GM06990 (cell line): ENCODE measurements at regions not wholly inside any gene's neighbourhood (a gene's known extent, or its start where the extent isn't known, plus 50 kb on each side); places are given as distances from the start of the nearest gene placed in this dataset.

ENCODE experiments used
- DNase-seq: peaks from one replicate; pipeline ENCODE4 v3.0.0-alpha.2; 2011; ENCODE audit not compliant: insufficient read length; ENCODE audit errors: extremely low read depth
- H3K27me3 ChIP-seq: replicated peaks from 2 replicates; pipeline ENCODE4 v1.6.0; 2011; ENCODE audit warnings: low read length; ENCODE audit not compliant: control insufficient read depth, insufficient read depth
- H3K36me3 ChIP-seq: 2 replicates; pipeline ENCODE4 v1.5.1; 2011; ENCODE audit warnings: low read length; ENCODE audit not compliant: control insufficient read depth, insufficient read depth
- H3K4me3 ChIP-seq: replicated peaks from 2 replicates; pipeline ENCODE4 v1.5.1; 2011; ENCODE audit warnings: low read depth, mild to moderate bottlenecking, control low read depth, low read length
- CTCF ChIP-seq: IDR thresholded peaks from 2 replicates; pipeline ENCODE4 v1.5.1; 2011; ENCODE audit warnings: low read length, control low read depth, mild to moderate bottlenecking, inconsistent platforms; ENCODE audit not compliant: insufficient read depth, poor library complexity, severe bottlenecking

- TF ChIP-seq CTCF: no peak
- no peaks in the 10 kb centered on the region for H3K36me3 ChIP-seq
- DNase-seq: no peak
- H3K4me3 ChIP-seq: no peak overlapping the region
- H3K27me3 ChIP-seq: no peaks in the 10 kb centered on the region
These were observed 1260.9 kb upstream of the NRXN1 start for GRCh38 chr2:52292801-52293200.

GRCh38 chr2:52289741-52290140 is 1257.8 kb upstream of the NRXN1 start:
- no peaks in the 10 kb centered on the region for H3K27me3 ChIP-seq
- H3K4me3 ChIP-seq: no peak overlapping the region
- no peak for DNase-seq
- H3K36me3 ChIP-seq: no peaks in the 10 kb centered on the region
- TF ChIP-seq CTCF: no peak

GRCh38 chr2:52288596-52288995 is 1256.7 kb upstream of the NRXN1 start:
- DNase-seq: no peak
- no peaks in the 10 kb centered on the region for H3K36me3 ChIP-seq
- TF ChIP-seq CTCF: no peak
- no peak overlapping the region for H3K4me3 ChIP-seq
- no peaks in the 10 kb centered on the region for H3K27me3 ChIP-seq

GRCh38 chr2:52269696-52270485 is 1238.0 kb upstream of the NRXN1 start:
- Histone ChIP-seq H3K4me3 (no peak overlapping the region), H3K27me3 (no peaks in the 10 kb centered on the region), H3K36me3 (no peaks in the 10 kb centered on the region)
- DNase-seq: no peak
- TF ChIP-seq CTCF: no peak

- TF ChIP-seq CTCF: no peak
- no peak overlapping the region for H3K4me3 ChIP-seq
- no peak for DNase-seq
- H3K36me3 ChIP-seq: no peaks in the 10 kb centered on the region
- H3K27me3 ChIP-seq: no peaks in the 10 kb centered on the region
These were observed 1233.0 kb upstream of the NRXN1 start for GRCh38 chr2:52264911-52265310.
